Mesendoderm (in vitro differentiated cells): ENCODE measurements at regions not wholly inside any gene's neighbourhood (a gene's known extent, or its start where the extent isn't known, plus 50 kb on each side); places are given as distances from the start of the nearest gene placed in this dataset.

Experiments used
- DNase-seq: peaks from one replicate; pipeline ENCODE4 v3.0.0; 2013
- H2AK5ac ChIP-seq: 2 replicates; pipeline ENCODE4 v1.6.1; 2013; ENCODE audit warnings: low read length, inconsistent platforms
- H2BK120ac ChIP-seq: 2 replicates; pipeline ENCODE4 v1.6.1; 2013; ENCODE audit warnings: low read depth, mild to moderate bottlenecking, low read length, moderate library complexity, mixed read lengths
- H2BK15ac ChIP-seq: replicated peaks from 2 replicates; pipeline ENCODE4 v1.6.1; 2013; ENCODE audit warnings: low read depth, mild to moderate bottlenecking, moderate library complexity
- H2BK5ac ChIP-seq: 2 replicates; pipeline ENCODE4 v1.6.1; 2013; ENCODE audit warnings: low read length, inconsistent platforms
- H3K18ac ChIP-seq: 2 replicates; pipeline ENCODE4 v1.6.1; 2013; ENCODE audit warnings: mild to moderate bottlenecking, low read length, mixed read lengths
- H3K23ac ChIP-seq: one replicate; pipeline ENCODE4 v1.6.1; 2013; ENCODE audit warnings: low read length
- H3K27ac ChIP-seq: 2 replicates; pipeline ENCODE4 v1.5.1; 2013; ENCODE audit warnings: low read depth, mild to moderate bottlenecking, inconsistent platforms, low read length, moderate library complexity
- H3K27me3 ChIP-seq: 2 replicates; pipeline ENCODE4 v1.6.1; 2013; ENCODE audit warnings: low read length, control low read depth, mild to moderate bottlenecking, inconsistent platforms; ENCODE audit not compliant: insufficient read depth, poor library complexity
- H3K36me3 ChIP-seq: 2 replicates; pipeline ENCODE4 v1.6.1; 2013; ENCODE audit warnings: low read length, inconsistent platforms; ENCODE audit not compliant: control insufficient read depth, insufficient read depth
- H3K4ac ChIP-seq: one replicate; pipeline ENCODE4 v1.6.1; 2013; ENCODE audit warnings: low read depth, mild to moderate bottlenecking, low read length, moderate library complexity
- H3K4me1 ChIP-seq: 2 replicates; pipeline ENCODE4 v1.6.1; 2013; ENCODE audit warnings: low read depth, low read length, inconsistent platforms; ENCODE audit not compliant: control insufficient read depth
- H3K4me2 ChIP-seq: 2 replicates; pipeline ENCODE4 v1.6.1; 2013; ENCODE audit warnings: low read length
- H3K4me3 ChIP-seq: 2 replicates; pipeline ENCODE4 v1.5.1; 2013; ENCODE audit warnings: mild to moderate bottlenecking, low read length
- H3K56ac ChIP-seq: one replicate; pipeline ENCODE4 v1.6.1; 2013; ENCODE audit warnings: low read length
- H3K79me1 ChIP-seq: 2 replicates; pipeline ENCODE4 v1.6.1; 2013; ENCODE audit warnings: low read length, inconsistent platforms
- H3K79me2 ChIP-seq: 2 replicates; pipeline ENCODE4 v1.6.1; 2013; ENCODE audit warnings: mild to moderate bottlenecking, low read length; ENCODE audit not compliant: control insufficient read depth, insufficient read depth
- H3K9ac ChIP-seq: 2 replicates; pipeline ENCODE4 v1.6.1; 2013; ENCODE audit warnings: low read length, inconsistent platforms
- H4K5ac ChIP-seq: one replicate; pipeline ENCODE4 v1.6.1; 2013; ENCODE audit warnings: low read length
- H4K8ac ChIP-seq: one replicate; pipeline ENCODE4 v1.6.1; 2013; ENCODE audit warnings: low read depth, mild to moderate bottlenecking, control low read depth, low read length, moderate library complexity
- WGBS: extraction: QIAGEN DNeasy Blood & Tissue Kit; methylation state at CpG from one replicate; pipeline ENCODE4 v1.1.7; 2013; ENCODE audit warnings: low lambda C conversion rate, missing lambda C conversion rate; ENCODE audit not compliant: insufficient coverage; ENCODE audit errors: extremely low coverage; 5-methylcytosine and 5-hydroxymethylcytosine counted together

GRCh38 chr21:17351766-17352165 is 161.1 kb upstream of the CXADR start:
- Histone ChIP-seq H2BK15ac (no peak overlapping the region), H3K27me3 (no peaks in the 10 kb centered on the region), H3K4me3 (no peak overlapping the region), H2BK120ac (no peak overlapping the region), H3K56ac (no peak overlapping the region), H3K4ac (no peak overlapping the region), H3K9ac (no peak overlapping the region), H3K18ac (no peak overlapping the region), H4K8ac (no peak overlapping the region), H3K79me1 (no peaks in the 10 kb centered on the region), H3K4me2 (no peak overlapping the region), H2AK5ac (no peak overlapping the region), H4K5ac (no peak overlapping the region), H3K23ac (no peak overlapping the region), H3K79me2 (no peaks in the 10 kb centered on the region), H3K27ac (no peak overlapping the region), H2BK5ac (no peak overlapping the region), H3K36me3 (no peaks in the 10 kb centered on the region), H3K4me1 (no peaks in the 10 kb centered on the region)
- no CpG with 5 or more reads among the region's 2 CpGs for WGBS
- DNase-seq = no peak

- Histone ChIP-seq H3K9ac (no peak overlapping the region), H4K8ac (no peak overlapping the region), H2AK5ac (no peak overlapping the region), H3K79me1 (no peaks in the 10 kb centered on the region), H3K23ac (no peak overlapping the region), H3K18ac (no peak overlapping the region), H3K4me2 (no peak overlapping the region), H3K4ac (no peak overlapping the region), H3K27me3 (no peaks in the 10 kb centered on the region), H3K56ac (no peak overlapping the region), H2BK5ac (no peak overlapping the region), H3K4me3 (no peak overlapping the region), H3K79me2 (no peaks in the 10 kb centered on the region), H2BK15ac (no peak overlapping the region), H3K4me1 (no peaks in the 10 kb centered on the region), H3K36me3 (no peaks in the 10 kb centered on the region), H4K5ac (no peak overlapping the region), H2BK120ac (no peak overlapping the region), H3K27ac (no peak overlapping the region)
- no CpG with 5 or more reads among the region's 3 CpGs for WGBS
- DNase-seq = no peak
Measured at GRCh38 chr21:17352996-17353655, 159.7 kb upstream of the CXADR start.

GRCh38 chr21:17359781-17360180 is 153.1 kb upstream of the CXADR start:
- H3K4me3 ChIP-seq = no peak overlapping the region
- no CpG with 5 or more reads among the region's 2 CpGs for WGBS
- no peak overlapping the region for H3K9ac ChIP-seq
- no peak overlapping the region for H3K18ac ChIP-seq
- H3K4me2 ChIP-seq = no peak overlapping the region
- H3K27me3 ChIP-seq = no peaks in the 10 kb centered on the region
- no peak overlapping the region for H3K23ac ChIP-seq
- H3K27ac ChIP-seq = no peak overlapping the region
- no peak overlapping the region for H2BK5ac ChIP-seq
- H3K56ac ChIP-seq = no peak overlapping the region
- no peak overlapping the region for H2BK120ac ChIP-seq
- no peaks in the 10 kb centered on the region for H3K4me1 ChIP-seq
- DNase-seq = no peak
- no peak overlapping the region for H2BK15ac ChIP-seq
- H2AK5ac ChIP-seq = no peak overlapping the region
- H3K79me1 ChIP-seq = no peaks in the 10 kb centered on the region
- no peak overlapping the region for H4K8ac ChIP-seq
- no peaks in the 10 kb centered on the region for H3K79me2 ChIP-seq
- H3K4ac ChIP-seq = no peak overlapping the region
- no peak overlapping the region for H4K5ac ChIP-seq
- H3K36me3 ChIP-seq = no peaks in the 10 kb centered on the region

- Histone ChIP-seq H4K5ac (no peak overlapping the region), H3K4ac (no peak overlapping the region), H3K36me3 (no peaks in the 10 kb centered on the region), H3K79me2 (no peaks in the 10 kb centered on the region), H3K4me1 (no peaks in the 10 kb centered on the region), H3K4me3 (no peak overlapping the region), H3K27me3 (no peaks in the 10 kb centered on the region), H2BK5ac (no peak overlapping the region), H3K56ac (no peak overlapping the region), H2AK5ac (no peak overlapping the region), H3K9ac (no peak overlapping the region), H3K27ac (no peak overlapping the region), H3K4me2 (no peak overlapping the region), H3K18ac (no peak overlapping the region), H3K23ac (no peak overlapping the region), H2BK15ac (no peak overlapping the region), H4K8ac (no peak overlapping the region), H2BK120ac (no peak overlapping the region), H3K79me1 (no peaks in the 10 kb centered on the region)
- WGBS = no CpG with 5 or more reads among the region's 3 CpGs
- no peak for DNase-seq
Measured at GRCh38 chr21:17368748-17369363, 144.0 kb upstream of the CXADR start.

GRCh38 chr21:17370263-17370662 is 142.6 kb upstream of the CXADR start:
- peak; percentile 29 for DNase-seq
- Histone ChIP-seq H2BK5ac (no peak overlapping the region), H3K4me1 (no peaks in the 10 kb centered on the region), H4K8ac (no peak overlapping the region), H3K9ac (no peak overlapping the region), H3K27me3 (no peaks in the 10 kb centered on the region), H2AK5ac (no peak overlapping the region), H3K56ac (no peak overlapping the region), H3K36me3 (no peaks in the 10 kb centered on the region), H3K27ac (no peak overlapping the region), H3K23ac (no peak overlapping the region), H3K18ac (no peak overlapping the region), H3K4ac (peak overlapping the region; percentile 52), H2BK15ac (no peak overlapping the region), H3K79me2 (no peaks in the 10 kb centered on the region), H2BK120ac (no peak overlapping the region), H3K4me3 (no peak overlapping the region), H3K79me1 (no peaks in the 10 kb centered on the region), H3K4me2 (no peak overlapping the region), H4K5ac (no peak overlapping the region)
- no CpG with 5 or more reads among the region's 5 CpGs for WGBS

GRCh38 chr21:17370916-17371315 is 141.9 kb upstream of the CXADR start:
- H3K18ac ChIP-seq = no peak overlapping the region
- no CpG with 5 or more reads among the region's 5 CpGs for WGBS
- H2AK5ac ChIP-seq = no peak overlapping the region
- H3K4ac ChIP-seq = no peak overlapping the region
- H3K79me2 ChIP-seq = no peaks in the 10 kb centered on the region
- H2BK120ac ChIP-seq = no peak overlapping the region
- no peak overlapping the region for H3K27ac ChIP-seq
- no peak overlapping the region for H3K23ac ChIP-seq
- H2BK15ac ChIP-seq = no peak overlapping the region
- no peak overlapping the region for H3K9ac ChIP-seq
- peak; percentile 89 for DNase-seq
- H3K56ac ChIP-seq = no peak overlapping the region
- no peak overlapping the region for H2BK5ac ChIP-seq
- H3K27me3 ChIP-seq = no peaks in the 10 kb centered on the region
- no peaks in the 10 kb centered on the region for H3K36me3 ChIP-seq
- no peak overlapping the region for H4K5ac ChIP-seq
- H3K4me2 ChIP-seq = no peak overlapping the region
- H3K4me3 ChIP-seq = no peak overlapping the region
- no peak overlapping the region for H4K8ac ChIP-seq
- H3K4me1 ChIP-seq = no peaks in the 10 kb centered on the region
- no peaks in the 10 kb centered on the region for H3K79me1 ChIP-seq
